ENCODE measurements at regions not wholly inside any gene's neighbourhood (a gene's known extent, or its start where the extent isn't known, plus 50 kb on each side); places are given as distances from the start of the nearest gene placed in this dataset.

DNA sequence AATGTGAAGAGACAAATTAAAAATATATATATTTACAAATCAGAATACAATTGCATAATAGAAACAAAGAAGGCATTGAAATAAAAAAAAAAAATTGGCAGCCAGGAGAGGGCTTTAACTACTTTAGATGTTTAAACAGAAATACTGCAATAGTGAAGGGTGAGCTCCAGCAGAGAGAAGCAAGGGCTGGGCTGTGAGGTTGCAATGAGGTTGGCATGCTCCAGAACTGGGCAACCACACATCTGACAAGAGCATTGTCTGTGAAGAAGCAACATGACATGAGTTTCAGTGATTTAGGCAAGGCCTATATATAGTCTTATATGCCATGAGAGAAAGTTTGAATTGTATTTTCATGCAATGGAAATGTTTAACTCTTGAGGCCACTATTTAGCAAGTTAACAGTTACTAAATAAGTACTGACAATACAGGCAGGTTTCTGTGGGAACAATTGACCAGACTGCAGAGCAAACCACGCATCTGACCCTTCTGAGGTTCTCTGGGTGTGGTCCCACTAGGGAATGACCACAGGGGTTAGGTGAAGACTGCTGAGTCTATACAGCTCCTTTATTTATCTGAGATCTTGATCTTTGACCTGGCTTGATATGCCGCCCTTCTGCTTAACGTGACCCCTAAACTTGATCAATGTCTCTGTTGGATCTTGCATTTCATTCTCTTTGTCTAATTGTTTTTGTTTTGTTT, 354.2 kb upstream of the PIK3C3 start:
- Histone ChIP-seq H3K36me3 (ENCODE audit: control insufficient read depth, low read length) (no peaks in the 10 kb centered on the region), H3K4me2 (ENCODE audit: low read length) (no peak overlapping the region), H3K4me1 (ENCODE audit: control insufficient read depth, low read length) (no peaks in the 10 kb centered on the region), H4K20me1 (ENCODE audit: control insufficient read depth, insufficient read depth, low read depth, low read length) (no peaks in the 10 kb centered on the region), H3K79me2 (ENCODE audit: control insufficient read depth, low read length) (no peaks in the 10 kb centered on the region), H3K27me3 (ENCODE audit: control insufficient read depth, low read length) (no peaks in the 10 kb centered on the region), H3K9me2 (replicated peaks; ENCODE audit: control insufficient read depth, low read length) (no peaks in the 10 kb centered on the region), H3F3A (ENCODE audit: control insufficient read depth, insufficient read depth) (no peaks in the 10 kb centered on the region), H3K4me3 (ENCODE audit: low read length) (no peak overlapping the region), H3K27ac (ENCODE audit: low read depth, low read length) (no peak overlapping the region), H3K9me3 (ENCODE audit: control insufficient read depth, insufficient read depth, low read length) (no peaks in the 10 kb centered on the region)
- no peak for TF ChIP-seq EZH2phosphoT487 (IDR thresholded peaks at IDR 0.05; ENCODE audit: borderline replicate concordance, low read length)
- TF ChIP-seq, protein P1, sequence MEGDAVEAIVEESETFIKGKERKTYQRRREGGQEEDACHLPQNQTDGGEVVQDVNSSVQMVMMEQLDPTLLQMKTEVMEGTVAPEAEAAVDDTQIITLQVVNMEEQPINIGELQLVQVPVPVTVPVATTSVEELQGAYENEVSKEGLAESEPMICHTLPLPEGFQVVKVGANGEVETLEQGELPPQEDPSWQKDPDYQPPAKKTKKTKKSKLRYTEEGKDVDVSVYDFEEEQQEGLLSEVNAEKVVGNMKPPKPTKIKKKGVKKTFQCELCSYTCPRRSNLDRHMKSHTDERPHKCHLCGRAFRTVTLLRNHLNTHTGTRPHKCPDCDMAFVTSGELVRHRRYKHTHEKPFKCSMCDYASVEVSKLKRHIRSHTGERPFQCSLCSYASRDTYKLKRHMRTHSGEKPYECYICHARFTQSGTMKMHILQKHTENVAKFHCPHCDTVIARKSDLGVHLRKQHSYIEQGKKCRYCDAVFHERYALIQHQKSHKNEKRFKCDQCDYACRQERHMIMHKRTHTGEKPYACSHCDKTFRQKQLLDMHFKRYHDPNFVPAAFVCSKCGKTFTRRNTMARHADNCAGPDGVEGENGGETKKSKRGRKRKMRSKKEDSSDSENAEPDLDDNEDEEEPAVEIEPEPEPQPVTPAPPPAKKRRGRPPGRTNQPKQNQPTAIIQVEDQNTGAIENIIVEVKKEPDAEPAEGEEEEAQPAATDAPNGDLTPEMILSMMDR (IDR thresholded peaks at IDR 0.05; ENCODE audit: low read depth, low read length, poor library complexity, severe bottlenecking) = no peak

DNA sequence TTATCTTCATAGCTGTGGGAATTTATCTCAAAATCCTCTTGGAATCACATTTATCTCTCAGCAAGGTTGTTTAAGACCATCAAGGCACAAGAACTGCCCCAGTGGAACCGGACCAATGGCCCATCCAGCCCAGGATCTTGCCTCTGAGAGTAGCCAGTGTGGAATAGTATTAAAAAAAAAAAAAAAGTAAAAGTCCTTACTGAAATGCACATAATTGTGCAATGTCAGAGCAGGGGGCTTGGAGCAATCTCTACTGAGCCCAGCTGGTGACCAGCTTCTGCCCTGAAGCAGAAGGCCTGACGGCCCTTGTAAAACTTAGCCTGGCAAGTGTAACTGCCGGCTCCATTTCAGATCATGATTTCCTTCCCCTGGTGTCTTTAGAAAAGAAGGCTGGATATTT, 355.6 kb upstream of the PIK3C3 start:
- Histone ChIP-seq H3K79me2 (ENCODE audit: control insufficient read depth, low read length) (no peaks in the 10 kb centered on the region), H3K27ac (ENCODE audit: low read depth, low read length) (no peak overlapping the region), H3K9me3 (ENCODE audit: control insufficient read depth, insufficient read depth, low read length) (no peaks in the 10 kb centered on the region), H3K4me1 (ENCODE audit: control insufficient read depth, low read length) (no peaks in the 10 kb centered on the region), H3K4me2 (ENCODE audit: low read length) (no peak overlapping the region), H3K9me2 (replicated peaks; ENCODE audit: control insufficient read depth, low read length) (no peaks in the 10 kb centered on the region), H3K27me3 (ENCODE audit: control insufficient read depth, low read length) (no peaks in the 10 kb centered on the region), H3F3A (ENCODE audit: control insufficient read depth, insufficient read depth) (no peaks in the 10 kb centered on the region), H3K4me3 (ENCODE audit: low read length) (no peak overlapping the region), H4K20me1 (ENCODE audit: control insufficient read depth, insufficient read depth, low read depth, low read length) (no peaks in the 10 kb centered on the region), H3K36me3 (ENCODE audit: control insufficient read depth, low read length) (no peaks in the 10 kb centered on the region)
- no peak for TF ChIP-seq EZH2phosphoT487 (IDR thresholded peaks at IDR 0.05; ENCODE audit: borderline replicate concordance, low read length)
- TF ChIP-seq, protein P1 (IDR thresholded peaks at IDR 0.05; ENCODE audit: low read depth, low read length, poor library complexity, severe bottlenecking) = no peak

DNA sequence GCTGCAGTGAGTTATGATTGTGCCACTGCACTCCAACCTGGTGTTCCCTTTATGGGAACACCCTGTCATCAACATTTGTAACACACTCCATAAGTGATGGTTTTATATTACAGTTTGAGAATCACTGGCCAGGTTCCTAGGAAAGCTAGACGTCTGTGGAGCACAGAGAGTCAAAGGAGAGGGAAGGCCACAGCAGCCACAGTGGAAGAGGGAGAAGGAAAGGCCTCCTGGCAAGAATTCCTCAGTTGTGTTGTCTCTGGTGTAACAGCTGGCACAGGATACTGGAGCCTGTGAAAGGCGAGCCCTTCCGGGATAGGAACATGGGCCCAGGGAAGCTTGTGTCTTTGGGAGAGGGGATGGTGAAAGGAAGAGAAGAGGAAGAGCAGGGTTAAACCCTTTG, 360.5 kb upstream of the PIK3C3 start:
- Histone ChIP-seq H3K4me3 (ENCODE audit: low read length) (no peak overlapping the region), H4K20me1 (ENCODE audit: control insufficient read depth, insufficient read depth, low read depth, low read length) (no peaks in the 10 kb centered on the region), H3K9me2 (replicated peaks; ENCODE audit: control insufficient read depth, low read length) (no peaks in the 10 kb centered on the region), H3K79me2 (ENCODE audit: control insufficient read depth, low read length) (no peaks in the 10 kb centered on the region), H3K27me3 (ENCODE audit: control insufficient read depth, low read length) (no peaks in the 10 kb centered on the region), H3K9me3 (ENCODE audit: control insufficient read depth, insufficient read depth, low read length) (no peaks in the 10 kb centered on the region), H3K27ac (ENCODE audit: low read depth, low read length) (no peak overlapping the region), H3K36me3 (ENCODE audit: control insufficient read depth, low read length) (no peaks in the 10 kb centered on the region), H3K4me1 (ENCODE audit: control insufficient read depth, low read length) (no peaks in the 10 kb centered on the region), H3F3A (ENCODE audit: control insufficient read depth, insufficient read depth) (no peaks in the 10 kb centered on the region), H3K4me2 (ENCODE audit: low read length) (no peak overlapping the region)
- TF ChIP-seq, protein P1 (IDR thresholded peaks at IDR 0.05; ENCODE audit: low read depth, low read length, poor library complexity, severe bottlenecking) = no peak
- TF ChIP-seq EZH2phosphoT487 (IDR thresholded peaks at IDR 0.05; ENCODE audit: borderline replicate concordance, low read length) = no peak

All from DOHH2 (cell line).